ENCODE measurements at regions not wholly inside any gene's neighbourhood (a gene's known extent, or its start where the extent isn't known, plus 50 kb on each side); places are given as distances from the start of the nearest gene placed in this dataset.

DNA sequence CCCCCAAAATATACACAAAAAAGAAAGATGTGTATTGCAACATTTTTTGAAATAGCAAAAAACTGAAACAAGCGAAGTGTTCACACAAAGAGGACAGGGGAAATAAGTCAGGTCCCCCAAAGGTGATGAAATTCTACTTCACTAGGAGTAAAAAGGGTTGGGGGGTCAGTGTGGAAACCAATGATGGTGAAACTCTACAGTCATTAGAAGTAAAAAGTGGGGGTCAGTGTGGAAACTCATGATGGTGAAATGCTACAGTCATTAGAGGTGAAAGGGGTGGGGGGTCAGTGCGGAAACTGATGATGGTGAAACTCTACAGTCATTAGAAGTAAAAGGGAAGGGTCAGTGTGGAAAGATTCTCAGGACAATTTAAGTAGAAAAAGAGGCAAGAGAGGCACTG lies 298.2 kb downstream of the EIPR1 start:
- H3K4me3 ChIP-seq = no peak overlapping the region
- H3K4me1 ChIP-seq = no peaks in the 10 kb centered on the region
- DNase-seq (no peak), ATAC-seq (no peak)
- H3K9me3 ChIP-seq = no peaks in the 10 kb centered on the region
- 89 to 95% (median 93%) methylated on average over 2 of the region's 2 CpGs for WGBS, 3 donors
- no peak overlapping the region for H3K27ac ChIP-seq
- no peaks in the 10 kb centered on the region for H3K27me3 ChIP-seq (ENCODE audit: insufficient read depth in 3 of 3, low read length in 2 of 3)
- intact Hi-C loops (cut with DNase I) = no loop called here
- TF ChIP-seq, protein P1, sequence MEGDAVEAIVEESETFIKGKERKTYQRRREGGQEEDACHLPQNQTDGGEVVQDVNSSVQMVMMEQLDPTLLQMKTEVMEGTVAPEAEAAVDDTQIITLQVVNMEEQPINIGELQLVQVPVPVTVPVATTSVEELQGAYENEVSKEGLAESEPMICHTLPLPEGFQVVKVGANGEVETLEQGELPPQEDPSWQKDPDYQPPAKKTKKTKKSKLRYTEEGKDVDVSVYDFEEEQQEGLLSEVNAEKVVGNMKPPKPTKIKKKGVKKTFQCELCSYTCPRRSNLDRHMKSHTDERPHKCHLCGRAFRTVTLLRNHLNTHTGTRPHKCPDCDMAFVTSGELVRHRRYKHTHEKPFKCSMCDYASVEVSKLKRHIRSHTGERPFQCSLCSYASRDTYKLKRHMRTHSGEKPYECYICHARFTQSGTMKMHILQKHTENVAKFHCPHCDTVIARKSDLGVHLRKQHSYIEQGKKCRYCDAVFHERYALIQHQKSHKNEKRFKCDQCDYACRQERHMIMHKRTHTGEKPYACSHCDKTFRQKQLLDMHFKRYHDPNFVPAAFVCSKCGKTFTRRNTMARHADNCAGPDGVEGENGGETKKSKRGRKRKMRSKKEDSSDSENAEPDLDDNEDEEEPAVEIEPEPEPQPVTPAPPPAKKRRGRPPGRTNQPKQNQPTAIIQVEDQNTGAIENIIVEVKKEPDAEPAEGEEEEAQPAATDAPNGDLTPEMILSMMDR (IDR thresholded peaks at IDR 0.05) = no peak
- no peaks in the 10 kb centered on the region for H3K36me3 ChIP-seq (ENCODE audit: insufficient read depth in 1 of 2, low read depth in 1 of 2)

DNA sequence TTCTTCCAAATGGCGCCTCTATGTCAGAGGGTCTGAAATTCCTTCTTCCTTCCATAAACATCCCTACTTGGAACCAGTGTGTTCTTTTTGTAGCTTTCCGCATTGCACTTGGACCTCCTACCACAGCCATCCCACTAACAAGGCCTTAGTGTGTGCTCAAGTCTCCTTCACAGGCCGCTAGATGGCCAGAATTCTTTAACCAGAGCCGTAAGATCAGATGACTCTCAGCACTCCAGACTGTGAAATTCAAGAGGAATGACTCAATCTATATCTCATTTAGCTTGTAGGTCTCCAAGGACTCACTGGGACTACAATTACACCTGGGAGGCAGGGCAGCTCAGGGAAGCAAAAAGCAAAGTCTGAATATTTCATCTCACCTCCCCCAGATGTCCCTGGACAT lies 298.9 kb downstream of the EIPR1 start:
- ATAC-seq = no peak
- Histone ChIP-seq H3K4me3 (no peak overlapping the region), H3K9me3 (no peaks in the 10 kb centered on the region), H3K27ac (no peak overlapping the region), H3K36me3 (ENCODE audit: insufficient read depth in 1 of 2, low read depth in 1 of 2) (no peaks in the 10 kb centered on the region), H3K4me1 (no peaks in the 10 kb centered on the region), H3K27me3 (ENCODE audit: insufficient read depth in 3 of 3, low read length in 2 of 3) (no peaks in the 10 kb centered on the region)
- intact Hi-C loops (cut with DNase I) = no loop called here
- TF ChIP-seq, protein P1 (IDR thresholded peaks at IDR 0.05) = no peak
- DNase-seq = no peak
- WGBS, 3 donors = 88 to 93% (median 91%) methylated on average over 4 of the region's 4 CpGs

DNA sequence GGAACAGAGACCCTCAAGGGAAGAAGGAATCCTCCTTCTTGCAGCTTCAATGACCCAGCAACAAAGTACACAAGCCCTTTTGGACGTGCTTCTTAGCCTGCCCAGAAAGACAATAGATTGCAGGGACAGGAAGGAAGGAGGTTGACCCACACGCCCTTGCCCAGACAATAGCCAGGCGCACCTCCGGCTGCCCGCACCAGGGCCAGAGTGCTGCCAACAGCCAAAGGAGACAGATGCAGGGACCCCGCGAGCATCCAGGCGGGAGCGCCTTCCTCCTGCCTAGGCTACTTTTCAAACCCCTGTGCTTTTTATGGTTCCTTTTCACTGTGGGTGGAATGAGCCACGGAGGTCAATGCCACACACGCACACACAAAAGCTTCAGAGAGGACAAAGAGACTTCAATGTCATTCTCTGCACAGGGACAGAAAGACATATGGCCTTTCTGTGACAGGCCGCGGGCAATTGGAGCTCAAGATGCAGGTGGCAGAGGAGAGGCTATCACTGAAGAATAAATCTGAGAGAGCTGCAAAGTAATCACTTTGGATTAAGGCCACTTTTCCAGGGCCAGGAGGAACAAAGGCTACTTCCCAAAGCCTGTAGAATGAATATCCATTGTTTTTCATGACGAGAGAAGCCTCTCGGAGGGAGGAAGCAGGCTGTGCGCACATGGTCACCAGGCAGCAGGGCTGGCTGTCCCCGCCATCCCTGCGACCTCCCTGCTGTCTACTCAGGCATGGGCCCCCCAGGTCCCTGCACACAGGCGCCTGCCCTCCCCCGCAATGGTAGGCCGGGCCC lies 300.6 kb downstream of the EIPR1 start:
- H3K4me3 ChIP-seq = no peak overlapping the region
- H3K27ac ChIP-seq = no peak overlapping the region
- H3K36me3 ChIP-seq (ENCODE audit: insufficient read depth in 1 of 2, low read depth in 1 of 2) = no peaks in the 10 kb centered on the region
- no peaks in the 10 kb centered on the region for H3K27me3 ChIP-seq (ENCODE audit: insufficient read depth in 3 of 3, low read length in 2 of 3)
- intact Hi-C loops (cut with DNase I) = no loop called here
- ATAC-seq (no peak), DNase-seq (no peak)
- H3K9me3 ChIP-seq = no peaks in the 10 kb centered on the region
- TF ChIP-seq, protein P1 (IDR thresholded peaks at IDR 0.05) = no peak
- no peaks in the 10 kb centered on the region for H3K4me1 ChIP-seq
- 64 to 73% (median 69%) methylated on average over 21 of the region's 21 CpGs for WGBS, 3 donors

DNA sequence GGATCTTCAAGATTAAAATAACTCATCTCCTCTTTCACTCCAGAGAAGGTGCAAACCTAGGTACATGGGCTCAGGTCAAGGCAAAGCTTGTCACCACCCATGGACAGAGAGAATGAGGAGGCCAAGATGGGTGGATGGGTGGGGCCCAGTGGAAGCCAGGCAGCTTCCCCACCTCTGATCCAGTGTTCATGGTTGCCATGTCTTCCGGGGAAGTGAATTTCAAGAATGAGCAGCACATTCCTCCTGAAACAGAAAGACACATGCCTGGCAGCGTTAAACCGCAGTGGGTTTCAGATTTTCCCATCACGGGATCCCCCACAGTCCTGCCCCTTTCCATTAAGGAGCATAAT lies 301.7 kb downstream of the EIPR1 start:
- 52 to 64% (median 59%) methylated on average over 4 of the region's 4 CpGs for WGBS, 3 donors
- intact Hi-C loops (cut with DNase I) = no loop called here

More for the DNA sequence above, 301.7 kb downstream of the EIPR1 start:
- ATAC-seq (no peak), DNase-seq (no peak)
- Histone ChIP-seq H3K27me3 (ENCODE audit: insufficient read depth in 3 of 3, low read length in 2 of 3) (no peaks in the 10 kb centered on the region), H3K4me1 (no peaks in the 10 kb centered on the region), H3K9me3 (no peaks in the 10 kb centered on the region), H3K36me3 (ENCODE audit: insufficient read depth in 1 of 2, low read depth in 1 of 2) (no peaks in the 10 kb centered on the region), H3K4me3 (no peak overlapping the region), H3K27ac (no peak overlapping the region)
- TF ChIP-seq, protein P1 (IDR thresholded peaks at IDR 0.05) = no peak
